Chondrocyte (in vitro differentiated cells): ENCODE measurements at regions not wholly inside any gene's neighbourhood (a gene's known extent, or its start where the extent isn't known, plus 50 kb on each side); places are given as distances from the start of the nearest gene placed in this dataset.
"Not testable (repeated sequence)": the region's sequence is repeated elsewhere in the genome, so short reads cannot be mapped to it uniquely, and the experiment has no call there.

ENCODE experiments used
- DNase-seq: peaks from one replicate; pipeline ENCODE4 v3.0.0; 2021; ENCODE audit warnings: mixed read lengths, low spot score
- H3K27ac Mint-ChIP-seq: one replicate; pipeline ENCODE4 v1.8.0; 2021; ENCODE audit warnings: mild to moderate bottlenecking, moderate library complexity, mixed read lengths; ENCODE audit not compliant: unreplicated experiment
- H3K27me3 Mint-ChIP-seq: 2 replicates; pipeline ENCODE4 v1.8.0; 2021; ENCODE audit warnings: low read depth, mixed read lengths
- H3K36me3 Mint-ChIP-seq: 2 replicates; pipeline ENCODE4 v1.8.0; 2021; ENCODE audit warnings: low read depth, mixed read lengths
- H3K4me1 Mint-ChIP-seq: 2 replicates; pipeline ENCODE4 v1.8.0; 2021; ENCODE audit warnings: low read depth, mild to moderate bottlenecking, mixed read lengths
- H3K4me3 Mint-ChIP-seq: one replicate; pipeline ENCODE4 v1.8.0; 2021; ENCODE audit warnings: mild to moderate bottlenecking, moderate library complexity, mixed read lengths; ENCODE audit not compliant: unreplicated experiment
- H3K9me3 Mint-ChIP-seq: 2 replicates; pipeline ENCODE4 v1.8.0; 2021; ENCODE audit warnings: low read depth, mixed read lengths
- TF ChIP-seq, protein P1 (sequence below): fragments of 200-600 bp; sonication (generic); IDR thresholded peaks from 2 replicates; pipeline ENCODE4 v1.5.0; 2021; ENCODE audit warnings: antibody characterized with exemption, mild to moderate bottlenecking, moderate library complexity

DNA sequence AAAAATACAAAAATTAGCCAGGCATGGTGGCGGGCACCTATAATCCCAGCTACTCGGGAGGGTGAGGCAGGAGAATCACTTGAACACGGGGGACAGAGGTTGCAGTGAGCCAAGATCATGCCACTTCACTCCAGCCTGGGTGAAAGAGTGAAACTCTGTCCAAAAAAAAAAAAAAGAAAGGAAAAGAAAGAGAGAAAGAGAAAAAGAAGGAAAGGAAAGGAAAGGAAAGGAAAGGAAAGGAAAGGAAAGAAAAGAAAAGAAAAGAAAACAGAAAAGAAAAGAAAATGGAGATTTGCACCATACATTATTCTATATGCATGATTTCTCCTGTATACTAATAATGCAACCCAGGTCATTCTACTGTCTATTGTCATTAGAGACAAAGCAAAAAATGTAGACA lies 421.5 kb downstream of the PCDH19 start:
- not testable (repeated sequence) for H3K27ac Mint-ChIP-seq, H3K9me3 Mint-ChIP-seq, H3K36me3 Mint-ChIP-seq, H3K27me3 Mint-ChIP-seq, H3K4me1 Mint-ChIP-seq, H3K4me3 Mint-ChIP-seq, DNase-seq

DNA sequence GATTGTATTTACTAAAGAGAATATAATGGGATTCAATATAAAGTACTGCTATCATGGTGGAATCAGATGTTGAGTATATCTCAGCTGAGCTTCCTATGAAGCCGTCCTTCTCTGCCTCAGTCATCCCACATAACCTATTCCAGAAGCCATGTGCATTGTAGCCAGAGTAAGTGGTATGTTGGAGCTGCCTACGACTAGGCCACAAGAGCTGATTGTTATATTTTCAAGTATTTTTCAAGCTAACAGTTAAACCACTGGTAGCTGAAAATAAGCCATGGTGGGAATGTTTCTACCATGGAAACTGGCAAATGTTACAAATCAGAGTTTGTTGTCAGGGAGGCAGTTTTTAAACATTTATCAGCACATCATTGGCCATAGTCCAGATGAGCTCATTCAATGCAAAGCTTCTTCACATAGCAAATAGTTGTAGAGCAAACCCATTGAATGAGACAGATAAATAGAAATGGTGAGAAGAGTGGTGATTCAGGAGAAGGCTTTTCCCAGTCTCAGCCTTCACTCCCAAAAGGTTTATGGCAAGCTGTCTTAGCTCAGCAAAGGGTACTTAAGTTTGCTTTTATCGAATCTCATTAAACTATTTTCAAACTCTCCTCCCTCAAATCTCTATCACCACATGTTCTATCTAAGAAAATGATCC lies 436.4 kb downstream of the PCDH19 start:
- Mint-ChIP-seq H3K4me3 (no peak overlapping the region), H3K9me3 (no peaks in the 10 kb centered on the region), H3K4me1 (no peaks in the 10 kb centered on the region), H3K27ac (no peak overlapping the region), H3K27me3 (no peaks in the 10 kb centered on the region), H3K36me3 (no peaks in the 10 kb centered on the region)
- TF ChIP-seq, protein P1, sequence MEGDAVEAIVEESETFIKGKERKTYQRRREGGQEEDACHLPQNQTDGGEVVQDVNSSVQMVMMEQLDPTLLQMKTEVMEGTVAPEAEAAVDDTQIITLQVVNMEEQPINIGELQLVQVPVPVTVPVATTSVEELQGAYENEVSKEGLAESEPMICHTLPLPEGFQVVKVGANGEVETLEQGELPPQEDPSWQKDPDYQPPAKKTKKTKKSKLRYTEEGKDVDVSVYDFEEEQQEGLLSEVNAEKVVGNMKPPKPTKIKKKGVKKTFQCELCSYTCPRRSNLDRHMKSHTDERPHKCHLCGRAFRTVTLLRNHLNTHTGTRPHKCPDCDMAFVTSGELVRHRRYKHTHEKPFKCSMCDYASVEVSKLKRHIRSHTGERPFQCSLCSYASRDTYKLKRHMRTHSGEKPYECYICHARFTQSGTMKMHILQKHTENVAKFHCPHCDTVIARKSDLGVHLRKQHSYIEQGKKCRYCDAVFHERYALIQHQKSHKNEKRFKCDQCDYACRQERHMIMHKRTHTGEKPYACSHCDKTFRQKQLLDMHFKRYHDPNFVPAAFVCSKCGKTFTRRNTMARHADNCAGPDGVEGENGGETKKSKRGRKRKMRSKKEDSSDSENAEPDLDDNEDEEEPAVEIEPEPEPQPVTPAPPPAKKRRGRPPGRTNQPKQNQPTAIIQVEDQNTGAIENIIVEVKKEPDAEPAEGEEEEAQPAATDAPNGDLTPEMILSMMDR = no peak
- DNase-seq = no peak

DNA sequence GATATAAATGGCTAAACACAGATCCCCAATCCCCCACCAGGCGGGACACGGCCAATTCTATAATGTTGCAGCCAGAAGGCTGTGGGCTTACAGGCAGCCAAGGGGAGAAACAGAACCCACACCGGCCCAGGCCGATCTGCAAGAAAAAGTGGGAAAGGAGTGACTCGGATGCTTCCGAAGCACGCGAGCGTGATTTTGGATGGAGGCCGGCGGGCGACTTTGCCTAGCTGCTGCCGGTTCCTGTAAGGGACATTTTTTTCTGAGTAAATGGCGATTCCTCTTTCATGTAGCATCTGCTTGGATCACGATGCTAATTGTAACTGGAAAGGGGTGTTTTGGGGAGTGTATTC lies 470.2 kb downstream of the PCDH19 start:
- Mint-ChIP-seq H3K27ac (no peak overlapping the region), H3K27me3 (peaks cover 7% of the 10 kb centered on the region), H3K36me3 (no peaks in the 10 kb centered on the region), H3K9me3 (no peaks in the 10 kb centered on the region), H3K4me1 (no peaks in the 10 kb centered on the region), H3K4me3 (no peak overlapping the region)
- no peak for DNase-seq
- TF ChIP-seq, protein P1 = no peak

DNA sequence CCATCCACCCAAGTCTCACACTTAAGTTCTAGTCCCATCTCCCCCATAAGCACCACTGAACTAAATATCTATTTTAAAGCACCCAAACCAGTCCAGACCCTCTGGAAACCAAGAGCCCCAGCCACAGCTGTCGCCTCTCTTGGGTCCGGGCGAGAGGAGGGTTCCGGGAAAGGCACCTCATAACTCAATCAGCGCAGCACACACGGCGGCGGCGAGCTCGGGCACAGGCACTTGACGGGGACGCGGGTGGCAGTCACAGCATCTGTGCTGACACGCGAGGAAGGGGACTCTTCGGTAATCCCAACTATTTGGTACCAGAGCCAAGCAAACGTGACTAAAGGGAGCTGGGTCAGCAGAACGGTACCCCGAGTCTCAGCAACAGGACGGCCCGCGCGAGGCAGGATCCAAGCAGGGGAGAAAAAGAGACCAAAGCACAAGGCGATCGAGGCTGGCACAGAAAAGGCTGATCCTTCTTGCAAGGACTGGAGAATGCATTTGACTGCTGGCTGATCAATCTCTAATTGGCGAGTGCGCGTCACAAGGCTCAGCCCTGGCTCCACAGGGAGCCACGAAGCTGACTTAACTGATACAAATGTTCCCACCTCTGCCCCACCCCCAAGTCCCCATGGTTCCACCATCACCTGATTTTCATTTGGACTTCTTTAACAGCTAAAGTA lies 470.7 kb downstream of the PCDH19 start:
- not testable (repeated sequence) for H3K27me3 Mint-ChIP-seq, H3K36me3 Mint-ChIP-seq, H3K4me1 Mint-ChIP-seq, H3K4me3 Mint-ChIP-seq, H3K27ac Mint-ChIP-seq, H3K9me3 Mint-ChIP-seq, DNase-seq

- no peaks in the 10 kb centered on the region for H3K4me1 Mint-ChIP-seq
- no peaks in the 10 kb centered on the region for H3K9me3 Mint-ChIP-seq
- TF ChIP-seq, protein P1 = no peak
- DNase-seq = no peak
- no peaks in the 10 kb centered on the region for H3K36me3 Mint-ChIP-seq
- H3K4me3 Mint-ChIP-seq = no peak overlapping the region
- H3K27me3 Mint-ChIP-seq = peaks cover 4% of the 10 kb centered on the region
- no peak overlapping the region for H3K27ac Mint-ChIP-seq
Measured at GRCh38 chrX:99938464-99938863, 471.6 kb downstream of the PCDH19 start.

DNA sequence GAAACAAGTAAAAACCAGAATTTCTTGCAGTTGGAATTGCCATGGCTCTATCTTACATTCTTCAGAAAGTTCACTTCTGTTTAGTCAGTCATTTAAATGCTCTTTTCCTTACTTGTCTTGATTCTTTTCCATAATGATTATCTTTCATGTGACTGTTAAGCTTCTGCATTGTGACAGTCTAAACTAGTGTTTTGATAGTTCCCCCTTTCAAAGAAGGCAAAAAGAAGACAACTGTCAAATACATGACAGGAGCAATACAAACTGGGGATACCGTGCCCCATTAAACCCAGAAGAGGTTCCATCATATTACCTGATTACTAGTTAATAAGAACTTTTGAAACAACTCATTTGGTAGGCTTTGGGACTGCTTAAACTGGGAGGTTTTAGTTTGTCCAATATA lies 476.2 kb downstream of the PCDH19 start:
- Mint-ChIP-seq H3K4me3 (no peak overlapping the region), H3K36me3 (no peaks in the 10 kb centered on the region), H3K4me1 (peaks cover 3% of the 10 kb centered on the region), H3K27me3 (peaks cover 3% of the 10 kb centered on the region), H3K9me3 (no peaks in the 10 kb centered on the region), H3K27ac (no peak overlapping the region)
- DNase-seq = no peak
- TF ChIP-seq, protein P1 = no peak
